WTC11 (cell line): ENCODE measurements at regions not wholly inside any gene's neighbourhood (a gene's known extent, or its start where the extent isn't known, plus 50 kb on each side); places are given as distances from the start of the nearest gene placed in this dataset.

Source experiments
- ARID4B ChIP-seq: sonication (generic); formaldehyde crosslinking; IDR thresholded peaks from 2 replicates; pipeline ENCODE4 v1.8.0; 2023; ENCODE audit warnings: missing genetic modification reagents, mild to moderate bottlenecking, borderline replicate concordance
- CREB1 ChIP-seq: sonication (generic); formaldehyde crosslinking; IDR thresholded peaks from 2 replicates; pipeline ENCODE4 v1.8.0; 2023; ENCODE audit warnings: mild to moderate bottlenecking, missing genetic modification reagents
- CTCF ChIP-seq: fragments of 200-600 bp; IDR thresholded peaks from 2 replicates; pipeline ENCODE4 v1.8.0; 2022; ENCODE audit warnings: antibody characterized with exemption
- ESRRA ChIP-seq: sonication (generic); formaldehyde crosslinking; IDR thresholded peaks from 2 replicates; pipeline ENCODE4 v1.8.1; 2022; ENCODE audit warnings: mild to moderate bottlenecking, missing genetic modification reagents, borderline replicate concordance
- MAX ChIP-seq: sonication (generic); formaldehyde crosslinking; IDR thresholded peaks from 2 replicates; pipeline ENCODE4 v1.8.0; 2022; ENCODE audit warnings: mild to moderate bottlenecking, missing genetic modification reagents
- MYBL2 ChIP-seq: sonication (generic); formaldehyde crosslinking; IDR thresholded peaks from 2 replicates; pipeline ENCODE4 v1.8.1; 2023; ENCODE audit warnings: mild to moderate bottlenecking, moderate library complexity, missing genetic modification reagents
- SP1 ChIP-seq: sonication (generic); formaldehyde crosslinking; conservative IDR thresholded peaks from 2 replicates; pipeline ENCODE4 v1.8.1; 2022; ENCODE audit warnings: missing genetic modification reagents
- TEAD4 ChIP-seq: sonication (generic); formaldehyde crosslinking; IDR thresholded peaks from 2 replicates; pipeline ENCODE4 v1.8.0; 2022; ENCODE audit warnings: mild to moderate bottlenecking, missing genetic modification reagents
- ZBTB43 ChIP-seq: sonication (generic); formaldehyde crosslinking; IDR thresholded peaks from 2 replicates; pipeline ENCODE4 v1.8.1; 2023; ENCODE audit warnings: mild to moderate bottlenecking, missing genetic modification reagents
- ZNF121 ChIP-seq: sonication (generic); formaldehyde crosslinking; IDR thresholded peaks from 2 replicates; pipeline ENCODE4 v1.8.0; 2023; ENCODE audit warnings: missing genetic modification reagents
- ZNF671 ChIP-seq: fragments of 250-450 bp; sonication (Bioruptor Pico); IDR thresholded peaks from 2 replicates; pipeline ENCODE4 v1.8.0; 2021; ENCODE audit warnings: mild to moderate bottlenecking
- TF ChIP-seq, protein P1 (sequence below): sonication (generic); formaldehyde crosslinking; IDR thresholded peaks from 2 replicates; pipeline ENCODE4 v1.8.1; 2023; ENCODE audit warnings: mild to moderate bottlenecking, missing genetic modification reagents, moderate library complexity
- TF ChIP-seq, protein P2 (sequence below): sonication (generic); formaldehyde crosslinking; IDR thresholded peaks from 2 replicates; pipeline ENCODE4 v1.8.1; 2022; ENCODE audit warnings: mild to moderate bottlenecking, moderate library complexity, missing genetic modification reagents

DNA sequence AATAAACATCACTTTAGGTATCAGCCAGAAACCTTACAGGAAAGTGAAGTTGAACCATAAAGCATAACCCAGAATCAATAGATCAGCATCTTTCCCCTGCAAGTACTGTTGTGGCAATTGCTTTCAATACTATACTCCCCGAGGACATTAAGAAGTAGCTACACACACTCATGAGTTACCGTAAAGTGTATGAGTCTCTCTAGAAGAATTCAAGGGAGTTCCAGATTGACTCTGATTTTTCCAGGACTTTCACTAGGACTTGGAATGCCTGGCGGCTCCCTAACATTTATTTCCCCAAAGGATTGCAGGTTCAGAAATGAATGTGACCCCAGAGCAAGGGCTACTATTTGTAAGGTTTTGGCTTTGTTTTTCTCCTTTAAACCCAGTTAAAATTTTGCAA, 465.4 kb upstream of the MDGA2 start:
- TF ChIP-seq CTCF (no peak), ZNF671 (CRISPR knock-in tag) (no peak), MAX (CRISPR knock-in tag) (no peak), CREB1 (CRISPR knock-in tag) (no peak), ZBTB43 (CRISPR knock-in tag) (no peak), ESRRA (CRISPR knock-in tag) (no peak), SP1 (CRISPR knock-in tag) (no peak), ZNF121 (CRISPR knock-in tag) (no peak), ARID4B (no peak), MYBL2 (CRISPR knock-in tag) (no peak), TEAD4 (CRISPR knock-in tag) (no peak)
- TF ChIP-seq, protein P1, sequence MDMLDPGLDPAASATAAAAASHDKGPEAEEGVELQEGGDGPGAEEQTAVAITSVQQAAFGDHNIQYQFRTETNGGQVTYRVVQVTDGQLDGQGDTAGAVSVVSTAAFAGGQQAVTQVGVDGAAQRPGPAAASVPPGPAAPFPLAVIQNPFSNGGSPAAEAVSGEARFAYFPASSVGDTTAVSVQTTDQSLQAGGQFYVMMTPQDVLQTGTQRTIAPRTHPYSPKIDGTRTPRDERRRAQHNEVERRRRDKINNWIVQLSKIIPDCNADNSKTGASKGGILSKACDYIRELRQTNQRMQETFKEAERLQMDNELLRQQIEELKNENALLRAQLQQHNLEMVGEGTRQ (CRISPR knock-in tag), result no peak
- TF ChIP-seq, protein P2, sequence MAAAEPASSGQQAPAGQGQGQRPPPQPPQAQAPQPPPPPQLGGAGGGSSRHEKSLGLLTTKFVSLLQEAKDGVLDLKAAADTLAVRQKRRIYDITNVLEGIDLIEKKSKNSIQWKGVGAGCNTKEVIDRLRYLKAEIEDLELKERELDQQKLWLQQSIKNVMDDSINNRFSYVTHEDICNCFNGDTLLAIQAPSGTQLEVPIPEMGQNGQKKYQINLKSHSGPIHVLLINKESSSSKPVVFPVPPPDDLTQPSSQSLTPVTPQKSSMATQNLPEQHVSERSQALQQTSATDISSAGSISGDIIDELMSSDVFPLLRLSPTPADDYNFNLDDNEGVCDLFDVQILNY, result no peak
